ENCODE measurements at regions not wholly inside any gene's neighbourhood (a gene's known extent, or its start where the extent isn't known, plus 50 kb on each side); places are given as distances from the start of the nearest gene placed in this dataset.
A peak's percentile ranks its signal among the peaks of the same experiment; 100 is the strongest.
"Not testable (repeated sequence)": the region's sequence is repeated elsewhere in the genome, so short reads cannot be mapped to it uniquely, and the experiment has no call there.

- peaks cover 56% of the 10 kb centered on the region for H3K27me3 Mint-ChIP-seq
- H3K36me3 Mint-ChIP-seq, result no peaks in the 10 kb centered on the region
- H3K27ac Mint-ChIP-seq, result no peak overlapping the region
- H3K9me3 Mint-ChIP-seq, result peaks cover 0 to 2% (median 2%) of the 10 kb centered on the region in 3 donors
- H3K4me3 Mint-ChIP-seq, result peak overlapping the region in 2 of 4 donors; percentile 2 to 51
- H3K4me1 Mint-ChIP-seq, result peaks cover 2 to 5% (median 4%) of the 10 kb centered on the region in 3 donors
These were observed 50.5 kb upstream of the TUBA3D start for GRCh38 chr2:131425231-131425941.

- H3K4me1 Mint-ChIP-seq, H3K27ac Mint-ChIP-seq, H3K9me3 Mint-ChIP-seq, H3K36me3 Mint-ChIP-seq: not testable (repeated sequence)
- peak overlapping the region in 1 of 4 donors; percentile 7 for H3K4me3 Mint-ChIP-seq
- peaks cover 52% of the 10 kb centered on the region for H3K27me3 Mint-ChIP-seq
These were observed 51.3 kb upstream of the TUBA3D start for GRCh38 chr2:131424605-131425114.

GRCh38 chr2:131420751-131421150 is 55.2 kb upstream of the TUBA3D start:
- not testable (repeated sequence) for H3K27ac Mint-ChIP-seq, H3K4me1 Mint-ChIP-seq, H3K4me3 Mint-ChIP-seq, H3K9me3 Mint-ChIP-seq, H3K36me3 Mint-ChIP-seq
- peaks cover 30% of the 10 kb centered on the region for H3K27me3 Mint-ChIP-seq

GRCh38 chr2:131419441-131419840 is 55.5 kb upstream of the RAB6D start:
- H3K27me3 Mint-ChIP-seq, result peaks cover 26% of the 10 kb centered on the region
- H3K4me3 Mint-ChIP-seq, result no peak overlapping the region
- H3K27ac Mint-ChIP-seq, result no peak overlapping the region
- H3K9me3 Mint-ChIP-seq, result no peaks in the 10 kb centered on the region
- peaks cover 0 to 4% (median 0%) of the 10 kb centered on the region in 3 donors for H3K4me1 Mint-ChIP-seq
- H3K36me3 Mint-ChIP-seq, result no peaks in the 10 kb centered on the region

GRCh38 chr2:131418625-131419024 is 54.7 kb upstream of the RAB6D start:
- Mint-ChIP-seq H3K27me3 (peaks cover 18% of the 10 kb centered on the region), H3K9me3 (no peaks in the 10 kb centered on the region), H3K4me3 (no peak overlapping the region), H3K4me1 (peaks cover 0 to 4% (median 0%) of the 10 kb centered on the region in 3 donors), H3K36me3 (no peaks in the 10 kb centered on the region), H3K27ac (no peak overlapping the region)

GRCh38 chr2:131417886-131418285 is 53.9 kb upstream of the RAB6D start:
- no peaks in the 10 kb centered on the region for H3K36me3 Mint-ChIP-seq
- H3K27me3 Mint-ChIP-seq, result peaks cover 15% of the 10 kb centered on the region
- no peak overlapping the region for H3K4me3 Mint-ChIP-seq
- H3K4me1 Mint-ChIP-seq, result peaks cover 0 to 3% (median 0%) of the 10 kb centered on the region in 3 donors
- H3K27ac Mint-ChIP-seq, result no peak overlapping the region
- H3K9me3 Mint-ChIP-seq, result no peaks in the 10 kb centered on the region

- H3K4me3 Mint-ChIP-seq, result no peak overlapping the region
- H3K27ac Mint-ChIP-seq, result no peak overlapping the region
- peaks cover 0 to 3% (median 0%) of the 10 kb centered on the region in 3 donors for H3K4me1 Mint-ChIP-seq
- no peaks in the 10 kb centered on the region for H3K9me3 Mint-ChIP-seq
- H3K36me3 Mint-ChIP-seq, result no peaks in the 10 kb centered on the region
- H3K27me3 Mint-ChIP-seq, result peaks cover 8% of the 10 kb centered on the region
These were observed 49.8 kb upstream of the RAB6D start for GRCh38 chr2:131413785-131414184.

Data from IgD-negative memory B cell (primary cell).